OCI-M1 (cell line): ENCODE measurements at regions not wholly inside any gene's neighbourhood (a gene's known extent, or its start where the extent isn't known, plus 50 kb on each side); places are given as distances from the start of the nearest gene placed in this dataset.

Experiments used
- DNase-seq: peaks from one replicate; lab custom pipeline; 2025; lab: John Stamatoyannopoulos, UW

DNA sequence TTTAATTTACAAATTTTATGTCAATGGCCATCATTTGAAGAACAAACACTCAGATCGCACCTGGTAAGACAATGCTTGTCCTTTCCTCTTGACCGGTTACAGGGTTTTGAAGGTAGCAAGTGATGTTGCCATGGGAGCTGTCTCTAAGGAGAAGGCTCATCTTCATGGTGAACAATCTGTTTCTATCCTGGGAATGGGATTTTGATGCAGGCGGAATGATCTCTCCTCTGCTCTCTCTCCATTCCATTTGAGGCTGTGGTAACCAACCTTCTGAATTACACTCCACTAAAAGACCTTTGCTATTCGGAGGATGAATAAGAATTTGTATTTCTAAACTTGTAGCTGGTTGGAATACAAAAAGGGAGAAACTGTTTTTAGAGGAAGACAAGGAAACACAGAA is 57.9 kb upstream of the SLC5A9 start:
- DNase-seq = no peak

DNA sequence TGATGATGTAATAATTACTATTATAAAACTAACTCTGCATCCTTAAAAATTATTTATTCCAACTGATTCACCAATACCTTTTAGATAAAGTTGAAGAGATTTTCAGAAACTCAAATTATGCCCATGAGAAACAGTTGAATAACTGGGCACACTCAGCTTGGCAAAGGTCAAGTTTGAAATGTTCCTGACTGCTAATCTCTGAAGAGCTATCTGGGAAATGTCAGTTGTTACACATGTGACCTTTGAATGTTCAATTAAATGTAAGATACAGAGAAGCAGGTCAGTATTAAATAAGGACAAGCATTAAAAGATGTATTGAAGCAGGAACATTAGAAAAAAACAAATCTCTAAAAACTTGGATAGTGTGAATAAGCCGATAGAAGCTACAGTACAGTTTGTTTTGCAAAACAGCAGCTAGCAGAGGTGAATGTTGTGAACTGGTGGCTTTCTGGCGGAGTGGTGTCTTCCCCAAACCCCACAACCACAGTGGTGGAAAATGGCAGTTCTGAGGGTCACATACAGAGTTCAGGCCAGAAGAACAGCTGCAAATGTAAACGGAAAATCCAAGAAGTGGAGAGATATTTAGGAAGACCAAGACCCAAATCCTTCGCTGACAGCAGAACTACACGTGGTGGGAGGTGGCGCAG is 61.9 kb upstream of the SLC5A9 start:
- no peak for DNase-seq

DNA sequence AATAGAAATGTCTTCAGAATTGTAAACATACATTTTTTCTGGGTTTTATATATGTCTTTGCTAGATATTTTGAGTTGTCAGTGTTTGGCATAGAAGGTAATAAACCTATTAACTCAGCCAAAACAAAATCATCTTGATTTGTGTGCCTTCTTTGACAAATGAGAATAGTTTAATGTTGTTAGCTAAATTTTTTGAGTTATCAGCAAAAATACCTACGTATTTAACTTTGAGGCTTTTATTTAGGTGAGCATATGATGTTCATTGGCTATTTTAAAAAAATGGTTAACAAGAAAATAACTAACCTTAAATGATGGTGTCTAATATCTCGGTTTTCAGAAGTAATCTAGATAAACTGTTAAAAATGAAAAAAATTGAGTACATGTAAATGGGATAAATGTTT is 83.2 kb upstream of the SLC5A9 start:
- DNase-seq = no peak

DNA sequence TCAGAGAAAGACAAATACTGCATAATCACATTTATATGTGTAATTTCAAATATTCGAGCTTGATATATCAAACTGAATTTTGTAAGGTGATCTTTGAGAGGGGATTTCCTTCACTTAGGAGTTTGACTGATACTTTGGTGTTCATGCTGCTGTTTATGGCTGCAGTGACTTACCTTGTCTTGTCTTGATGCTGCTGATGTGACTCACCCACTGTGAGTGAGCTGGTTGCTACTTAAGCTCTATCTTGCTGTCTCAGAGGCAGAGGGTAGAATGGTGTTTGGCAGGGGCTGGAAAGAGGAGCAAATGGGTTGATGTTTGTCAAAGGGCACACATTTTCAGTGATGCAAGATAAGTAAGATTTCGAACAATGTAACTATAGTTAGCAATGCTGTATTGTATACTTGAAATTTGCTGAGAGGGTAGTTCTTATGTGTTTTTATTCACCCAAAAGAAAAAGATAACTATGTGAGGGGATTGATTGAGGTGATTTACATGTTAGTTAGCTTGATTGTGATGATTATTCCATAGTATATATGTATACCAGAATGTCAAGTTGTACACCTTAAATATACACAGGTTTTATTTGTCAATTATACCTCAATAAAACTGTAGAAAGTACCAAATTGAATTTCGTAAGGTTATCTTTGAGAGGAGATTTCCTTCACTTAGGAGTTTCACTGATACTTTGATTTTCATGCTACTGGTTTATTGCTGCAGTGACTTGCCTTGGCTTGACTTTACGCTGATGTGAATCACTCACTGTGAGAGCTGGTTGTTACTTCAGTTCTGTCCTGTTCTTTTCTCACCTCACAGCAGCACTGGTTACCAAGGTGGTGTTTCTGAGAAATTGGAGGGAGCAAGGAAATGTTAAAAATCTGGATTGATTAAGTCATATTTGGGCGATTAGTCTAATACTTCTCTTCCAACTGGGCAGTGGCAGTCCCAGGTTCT is 94.5 kb upstream of the SLC5A9 start:
- DNase-seq = no peak

DNA sequence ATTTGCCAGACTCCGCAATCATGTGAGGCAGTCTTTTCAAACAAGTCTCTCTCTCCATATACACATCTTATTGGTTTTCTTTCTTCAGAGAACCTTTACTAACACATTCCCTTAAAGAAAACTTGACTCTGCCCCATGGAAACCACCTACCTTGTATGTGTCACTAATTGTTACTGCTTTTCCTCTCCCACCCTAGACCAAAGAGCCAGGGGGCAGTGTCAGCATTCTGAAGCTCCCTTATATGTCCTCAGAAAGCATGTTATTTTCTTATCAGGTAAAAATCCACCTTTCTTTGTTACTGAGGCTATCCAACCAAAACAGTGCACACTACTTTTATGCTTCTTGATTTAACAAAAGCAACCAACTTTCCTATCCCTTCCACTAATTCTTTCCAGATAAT is 98.9 kb upstream of the SLC5A9 start:
- no peak for DNase-seq

DNA sequence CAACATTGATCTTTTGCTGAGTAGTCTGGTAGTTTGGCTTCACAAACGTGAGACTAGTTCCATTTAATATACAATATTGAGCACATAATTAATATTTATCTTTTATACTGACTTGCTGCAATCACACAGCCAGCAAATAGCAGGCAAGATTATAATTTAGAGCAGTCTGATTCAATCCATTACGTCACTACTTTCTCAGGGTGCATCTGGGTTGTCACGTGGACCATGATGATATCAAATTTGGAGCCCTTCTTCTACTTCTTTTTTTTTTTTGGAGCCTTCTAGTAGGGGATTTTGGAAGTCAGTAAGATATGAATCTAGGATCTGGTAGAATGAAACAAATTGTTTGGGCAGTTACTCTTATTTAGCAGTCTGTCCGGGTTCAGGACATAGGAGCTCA is 100.6 kb upstream of the SLC5A9 start:
- no peak for DNase-seq

DNA sequence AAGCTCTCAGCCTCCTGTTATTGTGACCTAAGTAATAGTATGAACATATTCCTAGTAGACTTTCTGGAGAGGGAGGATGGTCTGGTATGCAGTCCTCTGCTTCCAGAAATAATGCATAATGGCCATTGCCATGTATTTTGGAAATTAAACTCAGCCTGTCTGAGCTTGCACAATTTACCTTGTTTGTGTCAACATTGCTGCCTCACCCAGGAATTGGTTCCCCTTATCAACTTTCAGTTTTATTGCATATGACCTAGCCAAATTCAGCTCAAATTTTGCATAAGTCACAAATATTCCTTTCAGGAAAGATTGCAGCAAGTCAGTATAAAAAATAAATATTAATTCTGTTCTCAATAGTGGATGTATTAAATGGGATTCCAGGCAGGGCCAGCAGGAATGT is 101.9 kb upstream of the SLC5A9 start:
- DNase-seq = no peak

DNA sequence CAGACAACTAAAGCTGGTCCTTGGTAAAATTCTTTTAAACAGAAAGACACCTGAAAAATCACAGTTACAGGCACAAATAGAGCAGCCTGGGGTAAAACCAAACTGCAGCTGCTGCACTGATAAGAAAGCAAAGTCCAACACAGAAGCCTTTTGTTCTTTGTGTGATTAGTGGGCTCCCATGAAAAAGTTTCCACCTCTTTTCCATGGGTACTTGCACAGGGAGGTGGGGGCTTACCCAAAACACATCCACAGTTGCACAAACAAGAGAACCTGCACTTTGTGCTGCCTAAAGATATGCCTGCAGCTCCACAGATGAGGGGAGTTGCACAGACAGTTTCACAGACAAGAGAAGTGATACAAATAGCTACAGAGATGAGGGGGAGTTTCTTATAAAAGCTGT is 106.7 kb upstream of the SLC5A9 start:
- no peak for DNase-seq

DNA sequence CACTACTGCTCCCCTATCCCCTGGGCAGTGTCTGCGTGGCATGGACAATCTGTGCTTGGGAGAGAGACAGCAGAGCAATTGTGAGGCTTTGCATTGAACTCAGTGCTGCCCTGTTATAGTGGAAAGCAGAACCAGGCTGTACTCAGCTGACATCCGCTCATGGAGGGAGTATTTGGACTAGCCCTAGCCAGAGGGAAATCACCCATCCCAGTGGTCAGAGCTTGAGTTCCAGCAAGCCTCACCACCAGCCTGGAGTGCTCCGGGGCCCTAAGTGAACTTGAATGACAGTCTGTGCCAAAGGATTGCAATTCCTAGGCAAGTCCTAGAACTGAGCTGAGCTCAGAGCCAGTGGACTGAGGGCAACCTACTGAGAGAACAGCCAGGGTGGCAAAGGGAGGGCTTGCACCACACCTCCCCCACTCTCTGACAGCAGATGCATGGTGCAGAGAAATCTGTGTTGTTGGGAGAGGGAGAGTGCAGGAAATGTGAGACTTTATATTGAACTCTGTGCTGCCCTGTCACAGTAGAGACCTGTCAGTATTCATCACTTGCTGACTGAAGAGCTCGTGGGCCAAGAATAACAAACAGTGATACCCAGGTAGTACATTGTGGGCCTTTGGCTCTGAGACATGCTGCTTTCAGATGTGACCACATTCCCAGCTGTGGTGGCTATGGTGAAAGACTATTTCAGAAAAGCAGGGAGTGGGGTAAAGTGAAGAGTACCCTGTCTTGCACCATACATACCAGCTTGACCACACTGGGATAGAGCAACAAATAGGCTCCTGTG is 107.7 kb upstream of the SLC5A9 start:
- DNase-seq = no peak

DNA sequence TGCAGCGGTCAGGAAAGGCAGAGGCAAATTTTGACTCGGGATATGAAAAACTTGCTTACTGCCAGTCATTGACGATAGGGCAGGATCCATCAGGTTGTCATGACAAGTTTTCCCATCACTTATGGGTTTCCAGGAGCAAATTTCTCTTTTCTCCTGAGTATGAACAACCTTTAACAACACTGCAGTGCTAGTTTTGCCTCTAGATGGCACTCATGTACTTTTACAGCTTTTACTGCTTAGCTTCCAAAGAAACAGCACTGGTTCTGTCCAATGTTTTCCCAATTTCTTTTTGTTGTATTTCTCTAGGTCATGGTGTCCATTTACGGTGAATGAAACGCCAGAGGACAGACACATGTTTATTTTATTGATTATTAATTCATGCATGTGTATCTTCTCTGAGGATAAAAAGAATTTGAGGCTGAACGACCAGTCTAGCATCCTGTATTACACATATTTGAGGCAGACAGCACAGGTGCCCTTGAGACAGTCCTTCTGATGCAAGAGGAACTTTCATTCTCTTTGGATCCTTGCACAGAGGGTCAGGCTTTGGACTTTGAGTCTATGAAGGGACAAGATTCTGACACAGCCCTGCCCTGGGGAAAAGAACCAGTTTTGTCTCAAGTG is 112.3 kb upstream of the TRABD2B start:
- DNase-seq = peak; percentile 66

DNA sequence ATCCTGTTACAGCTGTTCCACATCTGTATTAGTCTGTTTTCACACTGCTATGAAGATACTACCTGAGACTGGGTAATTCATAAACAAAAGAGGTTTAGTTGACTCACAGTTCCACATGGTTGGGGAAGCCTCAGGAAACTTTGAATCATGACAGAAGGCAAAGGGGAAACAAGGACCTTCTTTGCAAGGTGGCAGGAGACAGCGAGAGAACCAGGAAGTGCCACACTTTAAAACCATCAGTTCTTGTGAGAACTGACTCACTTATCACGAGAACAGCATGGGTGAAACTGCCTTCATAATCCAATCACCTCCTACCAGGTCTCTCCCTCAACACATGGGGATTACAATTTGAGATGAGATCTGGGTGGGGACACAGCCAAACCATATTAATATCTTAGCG is 110.3 kb upstream of the TRABD2B start:
- peak; percentile 2 for DNase-seq

DNA sequence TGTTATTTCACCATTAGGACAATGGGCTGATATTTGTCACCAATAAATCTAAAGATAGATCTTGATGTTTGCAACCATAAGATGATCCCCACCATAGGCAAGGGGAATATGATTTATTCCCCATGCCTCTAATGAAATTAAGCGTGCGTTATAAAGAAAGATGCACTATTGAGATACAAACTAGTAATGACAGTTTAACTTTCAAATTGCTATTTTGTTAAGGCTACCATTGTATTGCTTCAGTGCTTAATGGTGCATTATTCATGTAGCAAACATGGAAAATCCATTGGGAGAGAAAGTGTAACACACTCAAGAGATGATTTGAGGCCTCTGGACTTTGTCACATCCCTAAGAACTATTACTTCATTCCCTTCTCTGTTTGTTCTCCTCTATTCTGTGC is 108.9 kb upstream of the TRABD2B start:
- no peak for DNase-seq

DNA sequence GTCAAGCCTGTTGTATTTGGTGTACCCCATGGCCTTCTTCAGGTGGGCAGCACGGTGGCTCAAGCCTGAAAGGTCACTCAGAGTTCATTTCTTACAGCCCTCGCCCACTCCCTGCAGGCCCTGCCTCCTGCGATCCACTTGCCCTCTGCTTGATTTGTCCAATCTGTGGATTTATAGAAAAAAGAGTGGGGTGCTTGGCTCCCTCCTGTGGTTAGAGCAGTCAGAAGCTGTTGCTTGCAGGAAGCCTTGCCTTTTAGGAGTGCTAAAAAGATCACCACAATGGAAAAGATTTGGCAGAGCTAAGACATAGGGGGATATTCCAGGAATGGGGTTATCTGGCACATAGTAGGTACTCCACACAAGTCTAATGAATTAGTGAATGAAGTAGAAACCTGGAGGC is 108.0 kb upstream of the TRABD2B start:
- no peak for DNase-seq

DNA sequence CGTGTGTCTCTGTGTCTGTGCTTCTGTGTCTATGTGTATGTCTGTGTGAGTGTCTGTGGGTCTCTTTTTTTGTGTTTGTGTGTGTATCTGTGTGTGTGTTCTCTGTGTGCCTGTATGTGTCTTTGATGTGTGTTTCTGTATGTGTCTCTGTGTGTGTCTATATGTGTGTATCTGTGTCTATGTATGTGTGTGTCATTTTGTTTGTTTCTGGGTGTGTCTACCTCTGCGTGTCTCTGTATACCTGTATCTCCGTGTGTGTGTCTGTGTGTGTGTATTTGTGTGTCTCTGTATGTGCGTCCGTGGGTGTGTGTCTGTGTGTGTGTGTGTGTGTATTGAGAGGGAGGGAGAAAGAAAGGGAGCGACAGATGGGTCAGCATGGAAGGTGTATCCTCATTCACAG is 106.3 kb upstream of the TRABD2B start:
- no peak for DNase-seq

DNA sequence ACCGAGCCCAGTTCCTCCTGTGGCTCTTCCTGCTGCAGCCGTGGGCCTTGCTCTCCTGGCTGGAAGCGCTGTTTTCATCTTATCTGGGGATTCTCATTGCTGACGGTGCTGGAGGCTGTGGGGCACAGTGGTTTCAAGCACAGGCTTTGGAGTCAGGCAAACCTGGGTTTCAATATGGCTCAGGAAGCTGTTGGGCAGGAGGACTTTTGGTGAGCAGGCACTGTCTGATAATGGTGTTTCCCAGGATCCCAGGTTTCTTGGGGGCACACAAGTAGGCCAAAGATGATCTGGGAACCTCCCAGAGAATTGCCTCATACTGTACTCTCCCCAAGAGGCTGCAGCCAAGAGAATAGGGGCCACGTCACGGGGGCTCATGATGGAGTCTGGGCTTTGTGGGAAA is 105.6 kb upstream of the TRABD2B start:
- no peak for DNase-seq

DNA sequence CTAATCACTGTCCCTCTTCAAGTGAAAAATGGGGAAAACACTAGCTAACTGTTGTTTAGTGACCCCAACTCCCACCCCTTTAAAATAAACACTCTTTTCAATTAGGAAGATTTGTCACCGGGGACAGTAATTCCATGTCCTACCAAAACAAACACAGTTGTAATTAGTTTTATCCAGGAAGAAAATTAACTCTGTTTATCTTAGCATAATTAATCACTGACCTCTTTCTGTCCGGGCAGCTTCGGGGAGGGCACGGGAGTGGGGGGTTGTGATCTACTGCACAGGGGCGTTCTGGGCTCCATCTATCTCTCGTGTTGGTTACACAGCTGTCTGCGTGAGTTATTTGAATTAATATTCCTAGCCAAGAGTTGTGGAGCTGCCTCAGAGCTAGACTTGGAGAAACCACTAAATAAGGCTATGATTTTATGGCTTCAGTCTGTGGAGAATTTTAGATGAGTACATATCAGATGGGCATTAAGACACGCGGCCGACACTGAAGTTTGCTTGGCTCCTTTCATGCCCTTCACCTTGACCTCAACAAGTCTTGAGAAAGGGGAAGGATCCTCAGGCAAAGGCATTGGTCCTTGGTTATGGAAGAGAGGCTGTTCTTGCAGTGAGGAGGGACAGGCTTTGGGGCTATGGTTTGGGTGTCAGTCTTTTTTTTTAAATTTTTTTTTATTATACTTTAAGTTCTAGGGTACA is 102.0 kb upstream of the TRABD2B start:
- DNase-seq = no peak

DNA sequence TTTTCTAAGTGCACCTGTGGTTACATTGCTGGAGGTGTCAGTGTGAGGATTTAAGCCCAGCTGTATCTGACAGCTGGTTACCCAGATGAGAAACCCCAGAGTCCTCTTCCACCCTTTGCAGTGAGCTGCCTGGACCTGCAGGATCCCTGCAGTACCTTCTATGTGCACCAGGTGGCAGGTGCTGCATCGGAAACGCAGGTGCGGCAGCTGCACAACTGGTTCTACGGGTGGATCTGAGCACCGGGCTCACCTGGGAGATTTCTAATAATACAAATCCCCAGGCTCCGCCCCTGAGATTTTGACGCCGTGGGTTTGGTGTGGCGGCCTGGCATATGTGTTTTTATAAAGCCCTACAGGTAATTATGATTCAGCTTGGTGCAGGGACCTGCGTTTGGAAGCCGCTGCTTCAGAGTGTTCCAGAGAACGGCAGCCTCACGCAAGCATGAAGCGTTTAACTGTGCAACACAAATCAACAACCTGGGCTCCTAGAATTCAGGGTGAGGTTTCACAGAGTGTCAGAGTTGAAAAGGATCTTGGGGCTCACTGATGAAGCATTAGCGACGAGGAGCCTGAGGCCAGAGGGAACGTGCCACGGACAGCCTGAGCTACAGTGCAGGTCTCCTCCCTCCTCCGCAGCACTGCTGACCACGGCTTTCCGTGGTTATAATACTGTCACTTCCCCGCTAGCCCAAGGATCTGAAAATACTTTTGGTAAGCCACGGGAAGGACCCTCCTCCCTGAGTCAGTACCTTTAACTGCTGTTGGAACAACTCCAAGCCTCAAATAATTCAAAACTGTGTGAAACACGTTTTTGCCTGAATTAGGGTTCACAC is 96.7 kb upstream of the TRABD2B start:
- peak; percentile 62 for DNase-seq

DNA sequence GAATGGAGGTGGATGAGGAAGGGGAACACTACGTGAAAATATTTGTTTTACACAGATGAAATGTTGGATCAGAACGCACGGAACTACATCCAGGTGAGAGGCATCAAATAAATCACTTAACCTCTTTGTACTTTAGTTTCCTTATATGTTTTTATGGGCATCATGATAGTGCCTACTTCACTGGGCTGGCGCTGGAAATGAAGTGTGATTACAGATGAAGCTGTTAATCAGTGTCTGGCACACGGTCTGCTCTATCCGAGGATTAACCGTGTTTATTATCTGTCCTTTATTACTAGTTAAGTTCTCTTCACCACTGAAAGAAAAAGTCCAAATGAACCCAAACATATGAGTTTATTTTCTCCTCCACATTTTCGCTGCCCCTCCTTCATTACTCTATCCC is 96.0 kb upstream of the TRABD2B start:
- no peak for DNase-seq

DNA sequence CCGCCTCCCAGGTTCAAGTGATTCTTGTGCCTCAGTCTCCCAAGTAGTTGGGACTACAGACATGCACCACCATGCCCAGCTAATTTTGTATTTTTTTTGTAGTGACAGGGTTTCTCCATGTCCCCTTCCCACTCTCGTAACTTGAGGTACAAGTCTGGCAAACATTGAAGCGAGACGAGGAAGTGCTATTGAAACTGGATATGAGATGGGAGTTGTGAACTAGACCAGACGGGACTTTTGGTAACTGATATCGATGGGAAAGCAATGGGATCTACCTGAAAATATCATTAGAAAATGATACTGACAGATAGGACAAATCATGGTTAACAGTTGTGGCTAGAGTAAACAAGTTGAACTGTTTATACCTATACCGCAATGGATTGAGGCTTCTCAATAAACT is 95.2 kb upstream of the TRABD2B start:
- no peak for DNase-seq

DNA sequence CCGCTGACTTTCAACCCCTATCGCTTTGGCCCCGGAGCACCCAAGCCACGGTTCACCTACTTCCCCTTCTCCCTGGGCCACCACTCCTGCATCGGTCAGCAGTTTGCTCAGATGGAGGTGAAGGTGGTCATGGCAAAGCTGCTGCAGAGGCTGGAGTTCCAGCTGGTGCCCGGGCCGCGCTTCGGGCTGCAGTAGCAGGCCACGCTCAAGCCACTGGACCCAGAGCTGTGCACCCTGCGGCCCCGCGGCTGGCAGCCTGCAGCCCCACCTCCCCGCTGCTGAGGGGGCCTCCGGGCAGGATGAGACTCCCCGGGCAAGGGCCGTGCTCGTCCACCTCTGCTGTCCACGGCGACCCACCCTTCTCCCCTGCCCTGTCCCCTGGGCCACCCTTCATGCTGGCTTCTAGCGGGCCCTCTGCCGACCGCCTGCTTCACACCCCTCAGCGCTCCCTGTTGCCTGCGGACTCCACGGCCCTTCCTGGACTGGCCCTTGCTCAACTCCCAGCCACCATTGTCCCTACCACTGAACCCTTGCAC is 92.2 kb upstream of the TRABD2B start:
- no peak for DNase-seq

DNA sequence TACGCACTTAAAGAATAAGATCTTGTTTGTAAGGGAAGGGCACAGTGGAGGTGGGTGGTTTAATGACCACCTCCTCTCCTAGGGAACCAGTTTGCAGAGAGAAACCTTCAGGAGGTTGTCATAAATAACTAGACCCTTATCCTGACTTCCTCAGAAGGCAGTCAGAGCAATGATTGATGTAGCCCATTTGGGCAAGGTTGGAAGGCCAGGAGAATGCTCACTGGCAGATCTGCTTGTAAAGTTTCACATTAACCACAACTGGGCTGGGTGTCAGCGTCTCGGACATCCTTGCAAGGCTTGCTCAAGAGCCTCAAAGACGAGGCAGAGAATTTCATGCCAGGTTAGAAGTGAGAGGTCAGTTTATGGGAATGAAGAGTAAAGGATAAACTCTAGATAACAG is 87.6 kb upstream of the TRABD2B start:
- DNase-seq = no peak
